Naive B cell (primary cell): ENCODE measurements at regions not wholly inside any gene's neighbourhood (a gene's known extent, or its start where the extent isn't known, plus 50 kb on each side); places are given as distances from the start of the nearest gene placed in this dataset.

Experiments used
- ATAC-seq, 2 donors: fragments of 150-1000 bp; cut with Tn5 transposase; 2 replicates each; pipeline ENCODE4 v1.10.0; 2021; ENCODE audit warnings: low read depth in 2 of 2, mild to moderate bottlenecking in 2 of 2, moderate library complexity in 2 of 2
- DNase-seq: peaks from one replicate; pipeline ENCODE4 v3.0.0; 2022
- H3K27ac Mint-ChIP-seq, 6 donors: one replicate each; pipeline ENCODE4 v1.8.0; 2020 to 2022; ENCODE audit warnings: mild to moderate bottlenecking in 6 of 6, mixed read lengths in 6 of 6, moderate library complexity in 5 of 6, inconsistent platforms in 2 of 6
- H3K27me3 Mint-ChIP-seq, 3 donors: one replicate each; pipeline ENCODE4 v1.8.0; 2021 to 2022; ENCODE audit warnings: mixed read lengths in 3 of 3, mild to moderate bottlenecking in 1 of 3
- H3K36me3 Mint-ChIP-seq, 2 donors: one replicate each; pipeline ENCODE4 v1.8.0; 2020 to 2022; ENCODE audit warnings: mixed read lengths in 2 of 2, inconsistent platforms in 1 of 2, mild to moderate bottlenecking in 1 of 2
- H3K4me1 Mint-ChIP-seq, 3 donors: one replicate each; pipeline ENCODE4 v1.8.0; 2020 to 2022; ENCODE audit warnings: mixed read lengths in 3 of 3, inconsistent platforms in 1 of 3, mild to moderate bottlenecking in 1 of 3, moderate library complexity in 1 of 3
- H3K4me3 Mint-ChIP-seq, 8 donors: one replicate each; pipeline ENCODE4 v1.8.0; 2020 to 2022; ENCODE audit warnings: mild to moderate bottlenecking in 8 of 8, mixed read lengths in 8 of 8, moderate library complexity in 8 of 8, inconsistent platforms in 2 of 8
- H3K9me3 Mint-ChIP-seq, 7 donors: one replicate each; pipeline ENCODE4 v1.8.0; 2020 to 2022; ENCODE audit warnings: mixed read lengths in 7 of 7, mild to moderate bottlenecking in 5 of 7, inconsistent platforms in 2 of 7, moderate library complexity in 1 of 7

DNA sequence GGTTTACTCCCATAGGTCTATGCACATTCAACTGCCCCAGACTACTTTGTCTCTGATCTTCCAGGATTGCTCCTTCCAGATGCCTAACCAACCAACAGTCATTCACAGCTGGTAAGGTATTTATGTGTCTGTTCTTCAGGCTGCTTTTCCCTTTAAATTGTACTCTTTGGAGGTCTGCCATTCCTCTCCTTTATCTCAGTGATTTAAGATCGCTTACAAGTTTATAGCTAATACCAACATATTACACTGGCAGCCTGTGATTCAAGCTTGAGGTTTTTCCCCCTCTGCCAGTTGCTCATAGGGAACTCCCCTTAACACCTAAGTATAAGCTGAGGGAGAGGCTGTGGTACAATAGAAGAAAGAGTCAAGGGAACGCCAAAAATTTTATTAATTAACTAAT is 711.7 kb upstream of the EDIL3 start:
- Mint-ChIP-seq H3K27me3 (no peaks in the 10 kb centered on the region), H3K27ac (no peak overlapping the region), H3K9me3 (peaks cover 0 to 7% (median 1%) of the 10 kb centered on the region in 7 donors), H3K36me3 (no peaks in the 10 kb centered on the region), H3K4me3 (no peak overlapping the region), H3K4me1 (no peaks in the 10 kb centered on the region)
- no peak for DNase-seq
- no peak for ATAC-seq

- DNase-seq (no peak), ATAC-seq (no peak)
- no peaks in the 10 kb centered on the region for H3K4me1 Mint-ChIP-seq
- H3K27me3 Mint-ChIP-seq: no peaks in the 10 kb centered on the region
- no peak overlapping the region for H3K27ac Mint-ChIP-seq
- H3K36me3 Mint-ChIP-seq: no peaks in the 10 kb centered on the region
- peaks cover 0 to 5% (median 0%) of the 10 kb centered on the region in 7 donors for H3K9me3 Mint-ChIP-seq
- no peak overlapping the region for H3K4me3 Mint-ChIP-seq
These were observed 723.8 kb upstream of the EDIL3 start for GRCh38 chr5:85108471-85108870.

- H3K27me3 Mint-ChIP-seq: no peaks in the 10 kb centered on the region
- no peaks in the 10 kb centered on the region for H3K4me1 Mint-ChIP-seq
- H3K4me3 Mint-ChIP-seq: no peak overlapping the region
- H3K27ac Mint-ChIP-seq: no peak overlapping the region
- ATAC-seq: no peak
- peaks cover 0 to 5% (median 0%) of the 10 kb centered on the region in 7 donors for H3K9me3 Mint-ChIP-seq
- no peaks in the 10 kb centered on the region for H3K36me3 Mint-ChIP-seq
- no peak for DNase-seq
These were observed 724.9 kb upstream of the EDIL3 start for GRCh38 chr5:85109616-85110015.

GRCh38 chr5:85132269-85132668 is 747.6 kb upstream of the EDIL3 start:
- DNase-seq: no peak
- Mint-ChIP-seq H3K27me3 (no peaks in the 10 kb centered on the region), H3K4me3 (no peak overlapping the region), H3K4me1 (no peaks in the 10 kb centered on the region), H3K9me3 (peaks cover 0 to 7% (median 0%) of the 10 kb centered on the region in 7 donors), H3K36me3 (no peaks in the 10 kb centered on the region), H3K27ac (no peak overlapping the region)
- no peak for ATAC-seq

DNA sequence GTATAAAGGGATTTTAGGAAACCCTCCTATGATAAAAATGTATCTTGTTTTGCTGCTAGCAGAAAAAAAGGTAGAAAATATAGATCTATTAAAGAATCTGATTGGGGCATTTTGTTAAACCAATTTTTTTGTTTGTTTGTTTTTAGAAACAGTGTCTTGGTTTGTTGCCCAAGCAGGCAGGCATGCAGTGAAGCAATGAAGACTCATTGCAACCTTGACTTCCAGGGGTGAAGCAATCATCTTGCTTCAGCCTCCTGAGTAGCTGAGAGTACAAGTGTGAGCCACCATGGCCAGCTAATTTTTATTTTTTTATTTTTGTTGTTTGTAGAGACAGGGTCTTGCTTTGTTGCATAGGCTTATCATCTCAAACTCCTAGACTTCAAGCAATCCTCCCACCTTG is 755.8 kb upstream of the EDIL3 start:
- no peak overlapping the region for H3K27ac Mint-ChIP-seq
- H3K4me3 Mint-ChIP-seq: no peak overlapping the region
- H3K27me3 Mint-ChIP-seq: no peaks in the 10 kb centered on the region
- no peaks in the 10 kb centered on the region for H3K4me1 Mint-ChIP-seq
- ATAC-seq (no peak), DNase-seq (no peak)
- H3K9me3 Mint-ChIP-seq: peaks cover 0 to 8% (median 3%) of the 10 kb centered on the region in 7 donors
- H3K36me3 Mint-ChIP-seq: no peaks in the 10 kb centered on the region

DNA sequence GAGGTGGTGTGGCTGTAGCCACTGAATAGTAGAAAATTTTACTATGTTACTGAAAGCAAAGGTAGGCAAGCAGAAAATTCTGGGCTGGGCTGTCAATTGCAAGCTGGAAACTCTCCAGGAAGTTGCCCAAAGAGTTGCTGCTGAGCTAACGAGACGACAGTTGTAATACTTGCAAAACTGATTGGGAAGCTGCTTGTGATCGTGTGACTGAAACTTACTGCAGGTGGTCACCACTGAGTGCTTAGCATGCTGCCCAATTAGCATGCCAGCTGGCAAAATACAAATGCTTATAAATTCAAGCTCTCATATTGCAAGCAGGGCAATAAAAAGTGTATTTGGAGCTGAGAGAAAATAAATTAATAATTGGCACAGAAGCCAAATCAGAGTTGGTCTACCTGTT is 758.5 kb upstream of the EDIL3 start:
- H3K27me3 Mint-ChIP-seq: no peaks in the 10 kb centered on the region
- peaks cover 0 to 5% (median 0%) of the 10 kb centered on the region in 7 donors for H3K9me3 Mint-ChIP-seq

DNA sequence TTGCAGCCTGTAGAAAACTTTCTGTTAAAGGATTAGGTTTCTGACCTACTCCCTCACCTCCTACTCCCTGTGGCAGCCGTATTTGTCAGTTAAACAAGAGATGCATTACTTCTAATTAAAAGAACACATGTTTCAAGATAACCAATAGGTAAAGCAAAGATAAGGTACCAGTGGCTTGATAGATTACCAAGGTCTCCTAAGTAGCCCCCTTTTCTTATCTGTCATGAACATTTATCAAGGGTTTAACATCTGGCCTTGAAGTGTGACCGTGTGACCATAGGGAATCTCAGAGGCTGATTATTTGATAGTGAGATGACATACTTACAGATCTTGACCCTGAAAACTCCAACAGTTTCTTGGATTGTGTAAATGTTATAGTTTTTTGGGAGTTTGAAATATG is 764.0 kb upstream of the EDIL3 start:
- DNase-seq: no peak
- Mint-ChIP-seq H3K27me3 (no peaks in the 10 kb centered on the region), H3K9me3 (peaks cover 0 to 5% (median 0%) of the 10 kb centered on the region in 7 donors), H3K36me3 (no peaks in the 10 kb centered on the region), H3K27ac (no peak overlapping the region), H3K4me1 (no peaks in the 10 kb centered on the region), H3K4me3 (no peak overlapping the region)
- ATAC-seq: no peak

More for the DNA sequence above, 758.5 kb upstream of the EDIL3 start:
- no peak for ATAC-seq
- no peaks in the 10 kb centered on the region for H3K4me1 Mint-ChIP-seq
- H3K4me3 Mint-ChIP-seq: no peak overlapping the region
- no peak overlapping the region for H3K27ac Mint-ChIP-seq
- no peak for DNase-seq
- no peaks in the 10 kb centered on the region for H3K36me3 Mint-ChIP-seq

DNA sequence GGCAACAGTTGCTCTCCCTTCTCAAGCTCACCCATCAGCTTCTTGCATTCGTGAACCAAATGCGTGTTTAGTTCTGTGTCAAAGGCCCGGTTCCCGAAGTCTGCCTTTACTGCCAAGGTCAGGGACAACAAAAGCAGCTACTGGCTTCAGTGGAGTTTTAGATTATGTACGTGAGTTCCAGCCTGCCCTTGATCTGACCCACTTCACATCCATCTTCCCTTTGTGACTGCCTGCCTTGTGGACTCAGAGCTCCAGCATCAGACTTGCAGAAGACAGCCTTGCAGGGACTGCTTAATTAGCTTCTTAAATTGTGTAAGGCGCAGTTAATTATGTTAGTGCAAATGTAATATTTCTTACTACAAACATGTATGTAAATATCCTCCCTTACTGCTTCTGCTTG is 774.7 kb upstream of the EDIL3 start:
- H3K27me3 Mint-ChIP-seq: no peaks in the 10 kb centered on the region
- no peak for ATAC-seq

GRCh38 chr5:85168474-85168873 is 783.8 kb upstream of the EDIL3 start:
- Mint-ChIP-seq H3K4me3 (peak overlapping the region in 1 of 8 donors; percentile 6), H3K4me1 (no peaks in the 10 kb centered on the region), H3K27me3 (no peaks in the 10 kb centered on the region), H3K36me3 (no peaks in the 10 kb centered on the region), H3K27ac (no peak overlapping the region), H3K9me3 (peaks cover 0 to 17% (median 6%) of the 10 kb centered on the region in 7 donors)
- ATAC-seq (no peak), DNase-seq (no peak)

More for the DNA sequence above, 774.7 kb upstream of the EDIL3 start:
- no peak for DNase-seq
- Mint-ChIP-seq H3K4me1 (no peaks in the 10 kb centered on the region), H3K36me3 (no peaks in the 10 kb centered on the region), H3K4me3 (no peak overlapping the region), H3K27ac (no peak overlapping the region), H3K9me3 (peaks cover 0 to 8% (median 2%) of the 10 kb centered on the region in 7 donors)

- no peak overlapping the region for H3K27ac Mint-ChIP-seq
- DNase-seq (no peak), ATAC-seq (no peak)
- H3K27me3 Mint-ChIP-seq: no peaks in the 10 kb centered on the region
- no peak overlapping the region for H3K4me3 Mint-ChIP-seq
- no peaks in the 10 kb centered on the region for H3K4me1 Mint-ChIP-seq
- H3K9me3 Mint-ChIP-seq: peaks cover 0 to 14% (median 4%) of the 10 kb centered on the region in 7 donors
- H3K36me3 Mint-ChIP-seq: no peaks in the 10 kb centered on the region
These were observed 785.5 kb upstream of the EDIL3 start for GRCh38 chr5:85170183-85170582.

GRCh38 chr5:85173469-85173868 is 788.8 kb upstream of the EDIL3 start:
- Mint-ChIP-seq H3K27me3 (no peaks in the 10 kb centered on the region), H3K27ac (no peak overlapping the region), H3K4me1 (no peaks in the 10 kb centered on the region), H3K9me3 (peaks cover 0 to 4% (median 0%) of the 10 kb centered on the region in 7 donors), H3K36me3 (no peaks in the 10 kb centered on the region), H3K4me3 (no peak overlapping the region)
- ATAC-seq: no peak
- DNase-seq: no peak

- no peak overlapping the region for H3K4me3 Mint-ChIP-seq
- no peak overlapping the region for H3K27ac Mint-ChIP-seq
- peaks cover 0 to 6% (median 0%) of the 10 kb centered on the region in 7 donors for H3K9me3 Mint-ChIP-seq
- ATAC-seq (no peak), DNase-seq (no peak)
- H3K4me1 Mint-ChIP-seq: peaks cover 0 to 2% (median under 1%) of the 10 kb centered on the region in 3 donors
- no peaks in the 10 kb centered on the region for H3K27me3 Mint-ChIP-seq
- H3K36me3 Mint-ChIP-seq: no peaks in the 10 kb centered on the region
These were observed 797.7 kb upstream of the EDIL3 start for GRCh38 chr5:85182344-85182743.

- H3K4me1 Mint-ChIP-seq: no peaks in the 10 kb centered on the region
- H3K9me3 Mint-ChIP-seq: peaks cover 0 to 5% (median 3%) of the 10 kb centered on the region in 7 donors
- no peak overlapping the region for H3K27ac Mint-ChIP-seq
- no peak overlapping the region for H3K4me3 Mint-ChIP-seq
- no peaks in the 10 kb centered on the region for H3K27me3 Mint-ChIP-seq
- DNase-seq: no peak
- no peak for ATAC-seq
- H3K36me3 Mint-ChIP-seq: no peaks in the 10 kb centered on the region
These were observed 819.6 kb upstream of the EDIL3 start for GRCh38 chr5:85204289-85204688.

GRCh38 chr5:85205430-85205829 is 820.8 kb upstream of the EDIL3 start:
- Mint-ChIP-seq H3K27me3 (no peaks in the 10 kb centered on the region), H3K9me3 (peaks cover 0 to 5% (median 3%) of the 10 kb centered on the region in 7 donors), H3K4me3 (no peak overlapping the region), H3K4me1 (no peaks in the 10 kb centered on the region), H3K27ac (no peak overlapping the region), H3K36me3 (no peaks in the 10 kb centered on the region)
- DNase-seq (no peak), ATAC-seq (no peak)

DNA sequence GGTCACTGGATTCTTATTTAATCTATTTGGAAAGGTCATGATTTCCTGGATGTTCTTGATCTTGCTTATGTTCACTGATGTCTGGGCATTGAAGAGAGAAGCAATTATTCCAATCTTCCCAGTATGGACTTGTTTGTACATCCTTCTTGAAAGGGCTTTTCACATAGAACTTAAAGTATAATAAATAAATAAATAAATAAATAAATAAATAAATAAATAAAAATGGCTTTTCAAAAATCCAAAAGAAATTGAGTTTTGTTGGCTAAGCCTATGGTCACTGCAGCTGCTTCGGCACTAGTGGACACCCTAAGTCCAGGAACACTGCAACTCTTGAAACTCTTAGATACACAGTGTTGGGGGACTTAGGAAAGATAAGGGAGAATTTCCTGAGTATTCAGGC is 840.7 kb upstream of the EDIL3 start:
- Mint-ChIP-seq H3K36me3 (no peaks in the 10 kb centered on the region), H3K4me3 (no peak overlapping the region), H3K27me3 (no peaks in the 10 kb centered on the region), H3K4me1 (no peaks in the 10 kb centered on the region), H3K9me3 (peaks cover 0 to 12% (median 5%) of the 10 kb centered on the region in 7 donors), H3K27ac (peak overlapping the region in 1 of 6 donors; percentile 53)
- ATAC-seq (no peak), DNase-seq (no peak)
